ENCODE measurements at regions not wholly inside any gene's neighbourhood (a gene's known extent, or its start where the extent isn't known, plus 50 kb on each side); places are given as distances from the start of the nearest gene placed in this dataset.

GRCh38 chr7:140238778-140239652 is 62.2 kb upstream of the KDM7A start:
- ChIA-PET POLR2A (no interaction called here), CTCF (no interaction called here)
- TF ChIP-seq CTCF (IDR thresholded peaks at IDR 0.05; ENCODE audit: low read depth, low read length): no peak
- H3K9me3 ChIP-seq (ENCODE audit: control insufficient read depth, insufficient read depth, low read length): no peaks in the 10 kb centered on the region
- no peak overlapping the region for H3K4me3 ChIP-seq (ENCODE audit: low read depth, low read length)
- H3K27me3 ChIP-seq (ENCODE audit: control insufficient read depth, insufficient read depth, low read length): peaks cover 42% of the 10 kb centered on the region
- no peak for DNase-seq (ENCODE audit: low read depth, low spot score)
- no peak overlapping the region for H3K27ac ChIP-seq (ENCODE audit: low read depth, low read length)

GRCh38 chr7:140237390-140237789 is 60.6 kb upstream of the KDM7A start:
- ChIA-PET CTCF (no interaction called here), POLR2A (no interaction called here)
- DNase-seq (ENCODE audit: low read depth, low spot score): no peak
- H3K4me3 ChIP-seq (ENCODE audit: low read depth, low read length): no peak overlapping the region
- H3K27me3 ChIP-seq (ENCODE audit: control insufficient read depth, insufficient read depth, low read length): peaks cover 41% of the 10 kb centered on the region
- H3K9me3 ChIP-seq (ENCODE audit: control insufficient read depth, insufficient read depth, low read length): no peaks in the 10 kb centered on the region
- H3K27ac ChIP-seq (ENCODE audit: low read depth, low read length): no peak overlapping the region
- TF ChIP-seq CTCF (IDR thresholded peaks at IDR 0.05; ENCODE audit: low read depth, low read length): no peak

GRCh38 chr7:140236626-140237025 is 59.8 kb upstream of the KDM7A start:
- POLR2A ChIA-PET: no interaction called here
- H3K27me3 ChIP-seq (ENCODE audit: control insufficient read depth, insufficient read depth, low read length): peaks cover 40% of the 10 kb centered on the region
- TF ChIP-seq CTCF (IDR thresholded peaks at IDR 0.05; ENCODE audit: low read depth, low read length): no peak
- no peak overlapping the region for H3K27ac ChIP-seq (ENCODE audit: low read depth, low read length)
- H3K9me3 ChIP-seq (ENCODE audit: control insufficient read depth, insufficient read depth, low read length): no peaks in the 10 kb centered on the region
- no peak for DNase-seq (ENCODE audit: low read depth, low spot score)
- CTCF ChIA-PET: no interaction called here
- no peak overlapping the region for H3K4me3 ChIP-seq (ENCODE audit: low read depth, low read length)

- TF ChIP-seq CTCF (IDR thresholded peaks at IDR 0.05; ENCODE audit: low read depth, low read length): no peak
- Histone ChIP-seq H3K27me3 (ENCODE audit: control insufficient read depth, insufficient read depth, low read length) (peaks cover 46% of the 10 kb centered on the region), H3K27ac (ENCODE audit: low read depth, low read length) (no peak overlapping the region), H3K9me3 (ENCODE audit: control insufficient read depth, insufficient read depth, low read length) (no peaks in the 10 kb centered on the region), H3K4me3 (ENCODE audit: low read depth, low read length) (no peak overlapping the region)
- no peak for DNase-seq (ENCODE audit: low read depth, low spot score)
- ChIA-PET POLR2A (no interaction called here), CTCF (no interaction called here)
Observed at GRCh38 chr7:140235114-140235513, 58.3 kb upstream of the KDM7A start.

GRCh38 chr7:140232957-140233917 is 56.5 kb upstream of the KDM7A start:
- CTCF ChIA-PET: no interaction called here
- no peak for DNase-seq (ENCODE audit: low read depth, low spot score)
- peaks cover 48% of the 10 kb centered on the region for H3K27me3 ChIP-seq (ENCODE audit: control insufficient read depth, insufficient read depth, low read length)

More at GRCh38 chr7:140232957-140233917, 56.5 kb upstream of the KDM7A start:
- Histone ChIP-seq H3K27ac (ENCODE audit: low read depth, low read length) (no peak overlapping the region), H3K4me3 (ENCODE audit: low read depth, low read length) (no peak overlapping the region), H3K9me3 (ENCODE audit: control insufficient read depth, insufficient read depth, low read length) (no peaks in the 10 kb centered on the region; the same call in 1 of the 2 replicates)
- POLR2A ChIA-PET: no interaction called here
- no peak for TF ChIP-seq CTCF (IDR thresholded peaks at IDR 0.05; ENCODE audit: low read depth, low read length)
